GM18498 (cell line): ENCODE measurements at regions not wholly inside any gene's neighbourhood (a gene's known extent, or its start where the extent isn't known, plus 50 kb on each side); places are given as distances from the start of the nearest gene placed in this dataset.
"Not testable (repeated sequence)": the region's sequence is repeated elsewhere in the genome, so short reads cannot be mapped to it uniquely, and the experiment has no call there.

Experiments used
- ATAC-seq: cut with Tn5 transposase; IDR thresholded peaks from one replicate; pipeline ENCODE4 v1.9.1; 2021; ENCODE audit warnings: mild to moderate bottlenecking, moderate library complexity; ENCODE audit not compliant: unreplicated experiment

- ATAC-seq, result not testable (repeated sequence)
Measured at GRCh38 chr22:15832235-15832634, 142.4 kb downstream of the POTEH start.

- ATAC-seq, result not testable (repeated sequence)
Measured at GRCh38 chr22:15835729-15836128, 145.9 kb downstream of the POTEH start.

- ATAC-seq, result not testable (repeated sequence)
Measured at GRCh38 chr22:15849772-15850171, 159.9 kb downstream of the POTEH start.

- ATAC-seq, result not testable (repeated sequence)
Measured at GRCh38 chr22:15853716-15854373, 164.0 kb downstream of the POTEH start.

- not testable (repeated sequence) for ATAC-seq
Measured at GRCh38 chr22:15854421-15854820, 164.6 kb downstream of the POTEH start.

- ATAC-seq, result not testable (repeated sequence)
Measured at GRCh38 chr22:15854978-15855377, 165.2 kb downstream of the POTEH start.

- not testable (repeated sequence) for ATAC-seq
Measured at GRCh38 chr22:15880926-15881325, 191.1 kb downstream of the POTEH start.

- ATAC-seq, result not testable (repeated sequence)
Measured at GRCh38 chr22:15904326-15904725, 214.5 kb downstream of the POTEH start.

- not testable (repeated sequence) for ATAC-seq
Measured at GRCh38 chr22:15911704-15912103, 221.9 kb downstream of the POTEH start.

GRCh38 chr22:15919120-15919519, 229.3 kb downstream of the POTEH start:
- not testable (repeated sequence) for ATAC-seq

- not testable (repeated sequence) for ATAC-seq
Measured at GRCh38 chr22:15920941-15921340, 231.1 kb downstream of the POTEH start.

- not testable (repeated sequence) for ATAC-seq
Measured at GRCh38 chr22:15922132-15922531, 232.3 kb downstream of the POTEH start.

- not testable (repeated sequence) for ATAC-seq
Measured at GRCh38 chr22:15922666-15923065, 232.8 kb downstream of the POTEH start.

- ATAC-seq, result not testable (repeated sequence)
Measured at GRCh38 chr22:15924820-15925219, 235.0 kb downstream of the POTEH start.

- not testable (repeated sequence) for ATAC-seq
Measured at GRCh38 chr22:15927172-15927571, 237.3 kb downstream of the POTEH start.
